GM21576 (cell line): ENCODE measurements at regions not wholly inside any gene's neighbourhood (a gene's known extent, or its start where the extent isn't known, plus 50 kb on each side); places are given as distances from the start of the nearest gene placed in this dataset.
"Not testable (repeated sequence)": the region's sequence is repeated elsewhere in the genome, so short reads cannot be mapped to it uniquely, and the experiment has no call there.

Experiments used
- ATAC-seq: cut with Tn5 transposase; IDR thresholded peaks from one replicate; pipeline ENCODE4 v1.9.1; 2021; ENCODE audit warnings: mild to moderate bottlenecking, moderate library complexity; ENCODE audit not compliant: unreplicated experiment

- no peak for ATAC-seq
Observed at GRCh38 chr6:25112322-25112773, 166.8 kb upstream of the CARMIL1 start.

- no peak for ATAC-seq
Observed at GRCh38 chr6:25113436-25113835, 165.7 kb upstream of the CARMIL1 start.

GRCh38 chr6:25118038-25118437, 161.1 kb upstream of the CARMIL1 start:
- no peak for ATAC-seq

GRCh38 chr6:25121186-25121585, 158.0 kb upstream of the CARMIL1 start:
- ATAC-seq: no peak

- ATAC-seq: no peak
Observed at GRCh38 chr6:25122001-25122400, 157.2 kb upstream of the CARMIL1 start.

GRCh38 chr6:25122622-25123237, 156.4 kb upstream of the CARMIL1 start:
- ATAC-seq: no peak

GRCh38 chr6:25124216-25124715, 154.9 kb upstream of the CARMIL1 start:
- no peak for ATAC-seq

- no peak for ATAC-seq
Observed at GRCh38 chr6:25125736-25126135, 153.4 kb upstream of the CARMIL1 start.

- ATAC-seq: no peak
Observed at GRCh38 chr6:25127076-25127837, 151.9 kb upstream of the CARMIL1 start.

GRCh38 chr6:25130518-25130917, 148.7 kb upstream of the CARMIL1 start:
- ATAC-seq: no peak

- no peak for ATAC-seq
Observed at GRCh38 chr6:25132934-25133333, 146.2 kb upstream of the CARMIL1 start.

- ATAC-seq: no peak
Observed at GRCh38 chr6:25133568-25133967, 145.6 kb upstream of the CARMIL1 start.

GRCh38 chr6:25136854-25137253, 142.3 kb upstream of the CARMIL1 start:
- ATAC-seq: no peak

GRCh38 chr6:25137480-25137879, 141.7 kb upstream of the CARMIL1 start:
- no peak for ATAC-seq

GRCh38 chr6:25137916-25138232, 141.3 kb upstream of the CARMIL1 start:
- ATAC-seq: no peak

GRCh38 chr6:25138233-25138933, 140.8 kb upstream of the CARMIL1 start:
- peak; percentile 93 for ATAC-seq

- ATAC-seq: no peak
Observed at GRCh38 chr6:25138934-25139415, 140.2 kb upstream of the CARMIL1 start.

- not testable (repeated sequence) for ATAC-seq
Observed at GRCh38 chr6:25139608-25140007, 139.6 kb upstream of the CARMIL1 start.

GRCh38 chr6:25142506-25142905, 136.7 kb upstream of the CARMIL1 start:
- ATAC-seq: no peak

GRCh38 chr6:25144919-25145318, 134.3 kb upstream of the CARMIL1 start:
- ATAC-seq: no peak

GRCh38 chr6:25147223-25147622, 132.0 kb upstream of the CARMIL1 start:
- ATAC-seq: peak; percentile 99

- no peak for ATAC-seq
Observed at GRCh38 chr6:25150031-25150430, 129.1 kb upstream of the CARMIL1 start.
